ENCODE measurements at regions not wholly inside any gene's neighbourhood (a gene's known extent, or its start where the extent isn't known, plus 50 kb on each side); places are given as distances from the start of the nearest gene placed in this dataset.

DNA sequence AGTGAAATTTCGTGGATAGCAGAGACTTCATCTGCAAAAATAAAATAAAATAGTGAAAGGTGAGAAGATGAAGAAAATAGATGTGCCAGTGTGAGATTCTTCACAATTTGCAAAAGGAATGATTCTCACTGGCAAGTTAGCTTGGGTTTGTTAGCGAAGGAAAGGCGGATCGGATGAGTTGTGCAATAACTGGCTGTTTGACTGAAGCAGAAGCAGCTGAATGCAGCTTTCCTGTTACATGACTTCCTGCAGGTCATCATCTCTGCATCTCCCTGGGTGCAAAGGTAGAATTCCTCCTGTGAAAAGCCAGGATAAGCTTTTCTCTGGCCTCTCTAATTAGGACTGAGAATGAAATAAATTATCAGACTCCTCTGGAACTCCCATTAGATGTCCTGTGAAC, 263.1 kb upstream of the CHRM3 start:
- Histone ChIP-seq H3K4me3 (no peak overlapping the region), H2AFZ (ENCODE audit: low read depth, low read length) (no peak overlapping the region), H3K79me2 (ENCODE audit: control insufficient read depth, insufficient read depth, low read length) (no peaks in the 10 kb centered on the region), H3K9ac (ENCODE audit: insufficient read depth in 1 of 2, low read depth in 2 of 2, low read length in 2 of 2) (no peak overlapping the region), H3K4me2 (ENCODE audit: insufficient read depth, low read length) (no peak overlapping the region), H3K9me3 (replicated peaks; ENCODE audit: control insufficient read depth, insufficient read depth, low read depth, low read length) (no peaks in the 10 kb centered on the region; the same call in 1 of the 2 replicates), H3K27ac (ENCODE audit: extremely low read depth, low read depth, low read length) (no peak overlapping the region), H3K4me1 (replicated peaks in 1 of 2; ENCODE audit: control insufficient read depth in 2 of 2, insufficient read depth in 2 of 2, low read length in 2 of 2) (no peaks in the 10 kb centered on the region), H3K36me3 (ENCODE audit: control insufficient read depth, insufficient read depth, low read length) (no peaks in the 10 kb centered on the region), H3K9me1 (ENCODE audit: control insufficient read depth, insufficient read depth, low read length) (no peaks in the 10 kb centered on the region), H3K27me3 (ENCODE audit: control insufficient read depth in 2 of 2, insufficient read depth in 2 of 2, low read length in 2 of 2) (no peaks in the 10 kb centered on the region), H4K20me1 (replicated peaks; ENCODE audit: control insufficient read depth, insufficient read depth, low read length) (no peaks in the 10 kb centered on the region)
- DNase-seq (ENCODE audit: extremely low read depth in 1 of 4, low spot score in 3 of 4): no peak
- intact Hi-C loops (cut with micrococcal nuclease) (no loop called here), in situ Hi-C loops (cut with MboI) (no loop called here)
- no peak for ATAC-seq
- no TSS peak for BruUV-seq (replicated peaks)
- WGBS (ENCODE audit: insufficient coverage, low coverage, missing lambda C conversion rate): 3% methylated on average over 4 of the region's 4 CpGs
- ChIA-PET POLR2A (no interaction called here), CTCF (ENCODE audit: low intra/inter-chr PET ratio) (no interaction called here)
- no peak for FAIRE-seq
- TF ChIP-seq CEBPB (tag; IDR thresholded peaks at IDR 0.05) (peak; percentile 33; the same call in 1 of the 2 replicates), DACH1 (IDR thresholded peaks at IDR 0.05; ENCODE audit: partially characterized antibody) (no peak)

DNA sequence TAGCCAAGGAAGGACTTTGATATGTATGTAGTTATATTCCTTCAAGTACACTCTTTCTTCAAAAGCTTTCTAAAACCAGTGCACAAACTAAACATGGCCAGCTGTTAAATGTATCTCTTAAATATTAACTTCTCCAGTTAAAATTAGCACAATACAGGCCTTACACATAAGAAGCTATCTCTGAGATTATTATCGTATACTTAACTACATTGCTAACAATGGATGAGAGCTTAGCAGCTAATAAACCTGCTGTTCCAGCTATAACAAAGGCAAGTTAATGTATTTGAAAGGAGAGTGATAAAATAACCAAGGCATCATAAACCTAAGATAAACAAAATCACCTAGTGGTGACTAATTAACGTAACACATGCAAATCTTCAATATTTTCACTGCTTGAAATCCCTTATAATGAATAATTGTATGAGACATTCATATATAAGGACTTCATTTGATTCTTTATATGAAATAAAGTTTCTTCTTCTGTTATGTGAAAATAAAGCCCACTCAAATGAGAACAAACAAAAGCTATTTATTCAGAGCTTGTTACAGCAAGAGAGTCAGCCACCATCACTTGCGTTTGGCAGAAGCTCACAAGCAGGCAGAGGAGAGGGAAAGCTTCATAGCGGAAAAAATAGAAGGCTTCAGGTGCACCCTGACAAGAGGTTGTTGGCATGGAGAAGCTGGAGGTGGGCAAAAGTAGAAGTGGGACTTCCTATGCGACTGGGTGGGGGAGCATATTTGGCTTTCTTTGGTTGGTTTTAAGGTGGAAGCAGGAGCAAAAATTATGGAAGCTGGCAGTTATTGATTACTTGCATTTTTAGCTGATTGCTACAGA, 274.1 kb upstream of the CHRM3 start:
- H4K20me1 ChIP-seq (replicated peaks; ENCODE audit: control insufficient read depth, insufficient read depth, low read length): no peaks in the 10 kb centered on the region
- no peak overlapping the region for H2AFZ ChIP-seq (ENCODE audit: low read depth, low read length)
- no peaks in the 10 kb centered on the region for H3K9me1 ChIP-seq (ENCODE audit: control insufficient read depth, insufficient read depth, low read length)
- no peaks in the 10 kb centered on the region for H3K36me3 ChIP-seq (ENCODE audit: control insufficient read depth, insufficient read depth, low read length)
- no peak overlapping the region for H3K4me2 ChIP-seq (ENCODE audit: insufficient read depth, low read length)
- no peak overlapping the region for H3K27ac ChIP-seq (ENCODE audit: extremely low read depth, low read depth, low read length)
- no peaks in the 10 kb centered on the region for H3K9me3 ChIP-seq (replicated peaks; ENCODE audit: control insufficient read depth, insufficient read depth, low read depth, low read length)
- TF ChIP-seq CXXC5 (CRISPR knock-in tag; IDR thresholded peaks at IDR 0.05) (no peak), CAMTA2 (CRISPR knock-in tag; conservative IDR thresholded peaks at IDR 0.05) (no peak)
- TF ChIP-seq, protein P1, sequence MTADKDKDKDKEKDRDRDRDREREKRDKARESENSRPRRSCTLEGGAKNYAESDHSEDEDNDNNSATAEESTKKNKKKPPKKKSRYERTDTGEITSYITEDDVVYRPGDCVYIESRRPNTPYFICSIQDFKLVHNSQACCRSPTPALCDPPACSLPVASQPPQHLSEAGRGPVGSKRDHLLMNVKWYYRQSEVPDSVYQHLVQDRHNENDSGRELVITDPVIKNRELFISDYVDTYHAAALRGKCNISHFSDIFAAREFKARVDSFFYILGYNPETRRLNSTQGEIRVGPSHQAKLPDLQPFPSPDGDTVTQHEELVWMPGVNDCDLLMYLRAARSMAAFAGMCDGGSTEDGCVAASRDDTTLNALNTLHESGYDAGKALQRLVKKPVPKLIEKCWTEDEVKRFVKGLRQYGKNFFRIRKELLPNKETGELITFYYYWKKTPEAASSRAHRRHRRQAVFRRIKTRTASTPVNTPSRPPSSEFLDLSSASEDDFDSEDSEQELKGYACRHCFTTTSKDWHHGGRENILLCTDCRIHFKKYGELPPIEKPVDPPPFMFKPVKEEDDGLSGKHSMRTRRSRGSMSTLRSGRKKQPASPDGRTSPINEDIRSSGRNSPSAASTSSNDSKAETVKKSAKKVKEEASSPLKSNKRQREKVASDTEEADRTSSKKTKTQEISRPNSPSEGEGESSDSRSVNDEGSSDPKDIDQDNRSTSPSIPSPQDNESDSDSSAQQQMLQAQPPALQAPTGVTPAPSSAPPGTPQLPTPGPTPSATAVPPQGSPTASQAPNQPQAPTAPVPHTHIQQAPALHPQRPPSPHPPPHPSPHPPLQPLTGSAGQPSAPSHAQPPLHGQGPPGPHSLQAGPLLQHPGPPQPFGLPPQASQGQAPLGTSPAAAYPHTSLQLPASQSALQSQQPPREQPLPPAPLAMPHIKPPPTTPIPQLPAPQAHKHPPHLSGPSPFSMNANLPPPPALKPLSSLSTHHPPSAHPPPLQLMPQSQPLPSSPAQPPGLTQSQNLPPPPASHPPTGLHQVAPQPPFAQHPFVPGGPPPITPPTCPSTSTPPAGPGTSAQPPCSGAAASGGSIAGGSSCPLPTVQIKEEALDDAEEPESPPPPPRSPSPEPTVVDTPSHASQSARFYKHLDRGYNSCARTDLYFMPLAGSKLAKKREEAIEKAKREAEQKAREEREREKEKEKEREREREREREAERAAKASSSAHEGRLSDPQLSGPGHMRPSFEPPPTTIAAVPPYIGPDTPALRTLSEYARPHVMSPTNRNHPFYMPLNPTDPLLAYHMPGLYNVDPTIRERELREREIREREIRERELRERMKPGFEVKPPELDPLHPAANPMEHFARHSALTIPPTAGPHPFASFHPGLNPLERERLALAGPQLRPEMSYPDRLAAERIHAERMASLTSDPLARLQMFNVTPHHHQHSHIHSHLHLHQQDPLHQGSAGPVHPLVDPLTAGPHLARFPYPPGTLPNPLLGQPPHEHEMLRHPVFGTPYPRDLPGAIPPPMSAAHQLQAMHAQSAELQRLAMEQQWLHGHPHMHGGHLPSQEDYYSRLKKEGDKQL (CRISPR knock-in tag; IDR thresholded peaks at IDR 0.05; ENCODE audit: borderline replicate concordance): no peak
- no peaks in the 10 kb centered on the region for H3K79me2 ChIP-seq (ENCODE audit: control insufficient read depth, insufficient read depth, low read length)
- H3K9ac ChIP-seq (ENCODE audit: insufficient read depth in 1 of 2, low read depth in 2 of 2, low read length in 2 of 2): no peak overlapping the region
- in situ Hi-C loops (cut with MboI) (no loop called here), intact Hi-C loops (cut with micrococcal nuclease) (no loop called here)
- WGBS (ENCODE audit: insufficient coverage, low coverage, missing lambda C conversion rate): 2% methylated on average over 5 of the region's 5 CpGs
- no TSS peak for BruUV-seq (replicated peaks)
- no peak for DNase-seq (ENCODE audit: extremely low read depth in 1 of 4, low spot score in 3 of 4)
- ChIA-PET POLR2A (interaction anchor here (0.8 kb wide), 1 partner anchor 377 kb away, joined by 3 read pairs; no protein-coding TSS in a partner anchor), CTCF (ENCODE audit: low intra/inter-chr PET ratio) (no interaction called here)
- H3K4me3 ChIP-seq: no peak overlapping the region
- FAIRE-seq: no peak
- H3K27me3 ChIP-seq (ENCODE audit: control insufficient read depth in 2 of 2, insufficient read depth in 2 of 2, low read length in 2 of 2): no peaks in the 10 kb centered on the region
- no peaks in the 10 kb centered on the region for H3K4me1 ChIP-seq (replicated peaks in 1 of 2; ENCODE audit: control insufficient read depth in 2 of 2, insufficient read depth in 2 of 2, low read length in 2 of 2)
- ATAC-seq: no peak

Data from K562 (cell line).